GM12878 (cell line): ENCODE measurements at regions not wholly inside any gene's neighbourhood (a gene's known extent, or its start where the extent isn't known, plus 50 kb on each side); places are given as distances from the start of the nearest gene placed in this dataset.

Experiments
- ATAC-seq: fragments of 200-7000 bp; cut with Tn5 transposase; 3 replicates; pipeline ENCODE4 v1.9.1; 2020; ENCODE audit warnings: mild to moderate bottlenecking, moderate library complexity
- BruUV-seq: library from RNA; stranded (reverse); fragments of 400-500 nt; replicated peaks from 2 replicates; lab custom pipeline; 2021; lab: Mats Ljungman, UMichigan
- CTCF ChIA-PET: fragments of 300-600 bp; sonication (Branson Sonifier 250); formaldehyde crosslinking; extraction: SDS; loops from one replicate; lab custom pipeline; 2021; ENCODE audit warnings: inconsistent platforms; lab: Yijun Ruan, JAX
- POLR2A ChIA-PET: fragments of 350-600 bp; formaldehyde crosslinking; extraction: SDS; loops from one replicate; lab custom pipeline; 2021; ENCODE audit warnings: inconsistent platforms; lab: Charles Lee
- RAD21 ChIA-PET: fragments of 300-600 bp; sonication (Branson Sonifier 250); formaldehyde crosslinking; loops from one replicate; lab custom pipeline; 2023; ENCODE audit warnings: antibody characterized with exemption; ENCODE audit not compliant: unreplicated experiment; lab: Charles Lee
- SMC1A ChIA-PET: fragments of 300-600 bp; sonication (Branson Sonifier 250); formaldehyde crosslinking; loops from one replicate; lab custom pipeline; 2023; ENCODE audit not compliant: unreplicated experiment, uncharacterized antibody; lab: Charles Lee
- DNase-seq: peaks from one replicate; pipeline ENCODE4 v3.0.0-alpha.2; 2011; ENCODE audit warnings: low read depth, low spot score
- FAIRE-seq: peaks from 3 replicates; lab custom pipeline; 2011; peaks lifted over from hg19 to GRCh38; lab: Jason Lieb, UNC
- H2AFZ ChIP-seq: 2 replicates; pipeline ENCODE4 v1.6.0; 2011; ENCODE audit warnings: low read depth, low read length, control low read depth; ENCODE audit not compliant: control insufficient read depth
- H3K27ac ChIP-seq: 2 replicates; pipeline ENCODE4 v1.5.1; 2011; ENCODE audit warnings: control low read depth; ENCODE audit not compliant: control insufficient read depth, insufficient read depth
- H3K27me3 ChIP-seq, 2 experiments: replicated peaks in 1 of 2; 2 replicates each; pipeline versions ENCODE4 v1.6.0 to v1.6.1; 2011; ENCODE audit warnings: low read length in 1 of 2; ENCODE audit not compliant: control insufficient read depth in 2 of 2, insufficient read depth in 2 of 2
- H3K36me3 ChIP-seq, 2 experiments: 2 replicates each; pipeline ENCODE4 v1.5.1; 2011; ENCODE audit warnings: low read length in 1 of 2; ENCODE audit not compliant: control insufficient read depth in 2 of 2, insufficient read depth in 2 of 2
- H3K4me1 ChIP-seq: 2 replicates; pipeline ENCODE4 v1.6.1; 2011; ENCODE audit warnings: mild to moderate bottlenecking, low read length, moderate library complexity, mixed read lengths; ENCODE audit not compliant: control insufficient read depth, insufficient read depth
- H3K4me2 ChIP-seq: 2 replicates; pipeline ENCODE4 v1.6.0; 2011; ENCODE audit warnings: control low read depth; ENCODE audit not compliant: control insufficient read depth, insufficient read depth
- H3K4me3 ChIP-seq: fragments of 200-600 bp; sonication (generic); 2 replicates; pipeline ENCODE4 v1.5.1; 2016
- H3K79me2 ChIP-seq: 2 replicates; pipeline ENCODE4 v1.6.0; 2011; ENCODE audit warnings: low read length; ENCODE audit not compliant: control insufficient read depth, insufficient read depth
- H3K9ac ChIP-seq: 2 replicates; pipeline ENCODE4 v1.8.0; 2011; ENCODE audit warnings: low read length, control low read depth, mixed read lengths; ENCODE audit not compliant: control insufficient read depth, insufficient read depth
- H3K9me3 ChIP-seq: replicated peaks from 3 replicates; pipeline ENCODE4 v1.5.1; 2011; ENCODE audit warnings: mild to moderate bottlenecking, low read length; ENCODE audit not compliant: control insufficient read depth, insufficient read depth
- H4K20me1 ChIP-seq: 2 replicates; pipeline ENCODE4 v1.6.0; 2011; ENCODE audit not compliant: control insufficient read depth, insufficient read depth
- BMI1 ChIP-seq: fragments of 450-650 bp; IDR thresholded peaks from 2 replicates; pipeline ENCODE4 v1.6.1; 2016; ENCODE audit warnings: mild to moderate bottlenecking, moderate library complexity, borderline replicate concordance
- BRCA1 ChIP-seq: IDR thresholded peaks from 2 replicates; pipeline ENCODE4 v1.6.1; 2011; ENCODE audit warnings: low read depth, low read length, improper control_type of control experiment
- CEBPB ChIP-seq, 2 experiments: fragments of 150-350 bp in 1 of 2; IDR thresholded peaks; 2 replicates each; pipeline ENCODE4 v1.6.1; 2012 to 2014; ENCODE audit warnings: low read depth in 2 of 2, low read length in 2 of 2, borderline replicate concordance in 1 of 2, inconsistent platforms in 1 of 2
- HCFC1 ChIP-seq: fragments of 150-350 bp; IDR thresholded peaks from 2 replicates; pipeline ENCODE4 v1.6.1; 2014; ENCODE audit warnings: low read length
- HDGF ChIP-seq: fragments of 450-650 bp; IDR thresholded peaks from 2 replicates; pipeline ENCODE4 v1.6.1; 2016; ENCODE audit warnings: antibody characterized with exemption
- POLR2A ChIP-seq: IDR thresholded peaks from 2 replicates; pipeline ENCODE4 v1.6.1; 2011; ENCODE audit warnings: low read depth, mild to moderate bottlenecking, low read length
- WRNIP1 ChIP-seq: IDR thresholded peaks from 2 replicates; pipeline ENCODE4 v1.6.1; 2011; ENCODE audit warnings: low read depth, low read length, improper control_type of control experiment, borderline replicate concordance
- WGBS: methylation state at CpG from one replicate; pipeline ENCODE4 v1.1.6; 2016; ENCODE audit warnings: low lambda C conversion rate; ENCODE audit not compliant: insufficient replicate concordance, insufficient coverage; ENCODE audit errors: missing lambda C conversion rate; 5-methylcytosine and 5-hydroxymethylcytosine counted together
- in situ Hi-C: fragments of 300-500 bp; cut with MboI; formaldehyde crosslinking; loops from 9 replicates; pipeline ENCODE4 v1.14.3; 2018; ENCODE audit warnings: mixed read lengths
- intact Hi-C: fragments of 100-400 bp; cut with micrococcal nuclease; formaldehyde crosslinking; loops from one replicate; pipeline ENCODE4 v1.14.2; 2022; ENCODE audit not compliant: unreplicated experiment
- TF ChIP-seq, protein P1 (sequence below): fragments of 450-650 bp; IDR thresholded peaks from 2 replicates; pipeline ENCODE4 v1.6.1; 2017; ENCODE audit warnings: borderline replicate concordance

DNA sequence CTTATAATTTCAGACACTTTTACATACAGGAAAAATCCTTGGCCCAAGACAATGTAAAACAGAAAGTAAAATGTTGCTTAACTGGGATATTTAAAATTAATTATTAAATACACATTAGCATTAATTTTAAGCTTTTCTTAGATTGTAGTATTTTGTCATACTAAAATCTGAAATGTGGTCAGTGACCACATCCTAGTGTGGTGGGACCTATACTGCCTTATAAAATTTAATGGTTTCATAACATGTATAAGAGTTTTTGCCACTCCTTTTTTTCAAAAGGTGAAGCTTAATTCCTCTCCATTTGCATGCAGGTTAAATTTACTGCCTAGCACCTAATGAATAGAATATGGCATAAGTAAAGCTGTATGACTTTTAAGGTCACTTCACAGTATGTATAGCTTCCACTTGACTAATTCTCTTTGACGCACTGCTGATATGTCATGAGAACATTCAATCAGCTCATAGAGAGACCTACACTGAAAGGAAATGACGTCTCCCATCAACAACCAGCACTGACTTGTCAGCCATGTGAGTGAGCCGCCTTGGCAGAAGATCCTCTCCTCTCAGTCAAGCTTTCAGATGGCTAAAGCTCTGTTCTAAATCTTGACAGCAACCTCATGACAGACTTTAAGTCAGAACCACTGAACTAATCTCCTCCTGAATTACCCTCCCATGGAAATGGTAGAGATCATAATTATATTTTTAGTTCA is 847.8 kb downstream of the SI start:
- FAIRE-seq (no peak), DNase-seq (no peak), ATAC-seq (peak; percentile 94)
- H3K27me3 ChIP-seq: no peaks in the 10 kb centered on the region
- no peaks in the 10 kb centered on the region for H3K36me3 ChIP-seq
- WGBS: 41% methylated on average over 3 of the region's 3 CpGs
- H3K4me3 ChIP-seq: no peak overlapping the region
- no peak for TF ChIP-seq BMI1
- TF ChIP-seq HDGF: no peak
- TF ChIP-seq, protein P1, sequence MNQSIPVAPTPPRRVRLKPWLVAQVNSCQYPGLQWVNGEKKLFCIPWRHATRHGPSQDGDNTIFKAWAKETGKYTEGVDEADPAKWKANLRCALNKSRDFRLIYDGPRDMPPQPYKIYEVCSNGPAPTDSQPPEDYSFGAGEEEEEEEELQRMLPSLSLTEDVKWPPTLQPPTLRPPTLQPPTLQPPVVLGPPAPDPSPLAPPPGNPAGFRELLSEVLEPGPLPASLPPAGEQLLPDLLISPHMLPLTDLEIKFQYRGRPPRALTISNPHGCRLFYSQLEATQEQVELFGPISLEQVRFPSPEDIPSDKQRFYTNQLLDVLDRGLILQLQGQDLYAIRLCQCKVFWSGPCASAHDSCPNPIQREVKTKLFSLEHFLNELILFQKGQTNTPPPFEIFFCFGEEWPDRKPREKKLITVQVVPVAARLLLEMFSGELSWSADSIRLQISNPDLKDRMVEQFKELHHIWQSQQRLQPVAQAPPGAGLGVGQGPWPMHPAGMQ: no peak
- no peak for TF ChIP-seq BRCA1
- no peak for TF ChIP-seq CEBPB (IDR thresholded peaks at IDR 0.05; ENCODE audit: borderline replicate concordance in 1 of 2, low read depth in 2 of 2, low read length in 2 of 2)
- no peak for TF ChIP-seq HCFC1
- no peak for TF ChIP-seq WRNIP1
- TF ChIP-seq POLR2A: no peak
- no peak overlapping the region for H3K9ac ChIP-seq
- no peak overlapping the region for H2AFZ ChIP-seq
- H3K27ac ChIP-seq: no peak overlapping the region
- no peak overlapping the region for H3K4me2 ChIP-seq
- no peaks in the 10 kb centered on the region for H3K9me3 ChIP-seq
- CTCF ChIA-PET: no interaction called here
- no peaks in the 10 kb centered on the region for H3K4me1 ChIP-seq
- H4K20me1 ChIP-seq: no peaks in the 10 kb centered on the region
- RAD21 ChIA-PET: no interaction called here
- POLR2A ChIA-PET: no interaction called here
- in situ Hi-C loops (no loop called here), intact Hi-C loops (no loop called here)
- H3K79me2 ChIP-seq: no peaks in the 10 kb centered on the region
- no TSS peak for BruUV-seq
- SMC1A ChIA-PET: interaction anchor here (0.7 kb wide), 1 partner anchor 13 kb away, joined by 3 read pairs; no protein-coding TSS in a partner anchor
